ENCODE measurements at regions not wholly inside any gene's neighbourhood (a gene's known extent, or its start where the extent isn't known, plus 50 kb on each side); places are given as distances from the start of the nearest gene placed in this dataset.
A peak's percentile ranks its signal among the peaks of the same experiment; 100 is the strongest.

DNA sequence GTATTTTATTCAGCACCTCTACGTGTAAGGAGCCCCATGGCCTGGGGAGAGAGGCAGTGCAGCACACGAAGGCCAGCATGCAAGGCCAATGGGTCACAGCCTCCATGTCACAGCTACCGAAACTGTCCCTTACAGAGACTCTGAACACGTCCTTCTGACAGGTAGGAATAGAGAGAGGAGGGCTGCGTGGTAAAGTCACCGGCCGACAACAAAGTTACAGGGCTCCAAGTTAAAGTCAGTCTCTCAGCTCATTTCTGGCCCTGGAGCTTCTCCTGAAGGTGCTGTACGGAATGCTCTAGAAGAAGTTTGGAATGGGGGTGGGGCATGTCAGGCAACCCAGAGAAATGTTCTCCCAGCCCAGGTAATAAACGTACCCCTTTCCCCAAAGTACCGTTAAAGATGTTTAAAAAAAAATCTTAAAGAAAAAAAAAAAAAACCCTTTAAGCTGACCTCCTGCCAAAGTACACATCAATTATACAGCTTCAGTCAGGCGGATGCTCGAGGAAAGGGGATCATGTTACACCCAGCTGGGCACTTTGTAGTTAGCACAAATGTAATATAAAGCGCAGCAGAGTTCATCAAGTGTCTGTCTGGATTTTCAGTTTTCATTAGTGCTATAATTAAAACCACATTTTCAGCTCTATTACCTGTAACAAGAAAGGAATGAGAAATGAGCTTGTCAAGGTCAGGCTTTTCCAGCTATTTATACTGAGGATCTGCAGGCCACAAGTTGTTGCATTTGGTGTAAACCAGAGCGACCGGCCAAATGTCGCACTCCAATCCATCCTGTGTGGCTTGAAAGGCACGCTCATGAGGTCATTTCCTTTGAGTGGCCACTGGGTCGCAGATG, 53.3 kb upstream of the CDKN3 start:
- Histone ChIP-seq H3K79me2 (ENCODE audit: control insufficient read depth, insufficient read depth, low read length) (no peaks in the 10 kb centered on the region), H2BK5ac (ENCODE audit: low read length) (peak overlapping the region; percentile 69), H3K4me1 (ENCODE audit: control insufficient read depth, low read depth, low read length) (peaks cover 1% of the 10 kb centered on the region), H4K5ac (ENCODE audit: low read length) (no peak overlapping the region), H2AK5ac (ENCODE audit: low read length) (peak overlapping the region; percentile 40), H3K36me3 (ENCODE audit: control insufficient read depth, insufficient read depth, low read length) (no peaks in the 10 kb centered on the region), H3K4me2 (ENCODE audit: low read length) (no peak overlapping the region), H3K27me3 (ENCODE audit: insufficient read depth, low read length, poor library complexity) (no peaks in the 10 kb centered on the region), H3K4ac (ENCODE audit: low read depth, low read length) (no peak overlapping the region), H2BK15ac (replicated peaks; ENCODE audit: low read depth) (no peak overlapping the region), H3K23ac (ENCODE audit: low read length) (no peak overlapping the region), H3K79me1 (ENCODE audit: low read length) (no peaks in the 10 kb centered on the region), H4K8ac (ENCODE audit: low read depth, low read length) (no peak overlapping the region), H3K27ac (ENCODE audit: low read depth, low read length) (no peak overlapping the region), H3K9ac (ENCODE audit: low read length) (no peak overlapping the region), H3K4me3 (ENCODE audit: low read length) (no peak overlapping the region), H3K56ac (ENCODE audit: low read length) (peak overlapping the region; percentile 71), H2BK120ac (ENCODE audit: low read depth, low read length) (no peak overlapping the region), H3K18ac (ENCODE audit: low read length) (peak overlapping the region; percentile 82)
- DNase-seq, result no peak
- no CpG with 5 or more reads among the region's 18 CpGs for WGBS (ENCODE audit: extremely low coverage, insufficient coverage, low lambda C conversion rate)

DNA sequence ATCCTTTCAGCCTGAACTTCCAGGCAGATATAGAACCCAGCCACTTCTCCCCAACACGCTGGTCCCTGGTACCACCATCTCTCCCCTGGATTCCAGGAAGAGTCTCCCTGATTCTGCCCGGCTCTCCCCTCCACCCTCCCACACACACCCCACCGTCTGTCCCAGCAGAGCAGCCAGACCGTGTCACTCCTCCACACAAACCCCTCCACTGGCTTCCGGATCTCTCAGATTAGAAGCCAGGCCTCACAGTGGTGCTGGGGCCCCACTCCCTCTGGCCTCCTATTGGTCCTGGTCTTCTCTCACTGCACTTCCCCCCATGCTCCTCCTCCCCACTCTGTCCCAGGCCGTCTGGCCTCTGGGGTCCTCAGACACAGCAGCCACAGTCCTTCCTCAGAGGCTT, 52.4 kb upstream of the CDKN3 start:
- Histone ChIP-seq H3K27ac (ENCODE audit: low read depth, low read length) (no peak overlapping the region), H3K4me2 (ENCODE audit: low read length) (no peak overlapping the region), H3K4ac (ENCODE audit: low read depth, low read length) (no peak overlapping the region), H3K4me3 (ENCODE audit: low read length) (no peak overlapping the region), H4K5ac (ENCODE audit: low read length) (no peak overlapping the region), H3K23ac (ENCODE audit: low read length) (no peak overlapping the region), H2AK5ac (ENCODE audit: low read length) (no peak overlapping the region), H3K9ac (ENCODE audit: low read length) (no peak overlapping the region), H3K27me3 (ENCODE audit: insufficient read depth, low read length, poor library complexity) (no peaks in the 10 kb centered on the region), H3K36me3 (ENCODE audit: control insufficient read depth, insufficient read depth, low read length) (no peaks in the 10 kb centered on the region), H4K8ac (ENCODE audit: low read depth, low read length) (no peak overlapping the region), H3K79me2 (ENCODE audit: control insufficient read depth, insufficient read depth, low read length) (no peaks in the 10 kb centered on the region), H3K18ac (ENCODE audit: low read length) (no peak overlapping the region), H3K4me1 (ENCODE audit: control insufficient read depth, low read depth, low read length) (peaks cover 4% of the 10 kb centered on the region), H2BK120ac (ENCODE audit: low read depth, low read length) (no peak overlapping the region), H2BK5ac (ENCODE audit: low read length) (peak overlapping the region; percentile 27), H2BK15ac (replicated peaks; ENCODE audit: low read depth) (no peak overlapping the region), H3K56ac (ENCODE audit: low read length) (no peak overlapping the region), H3K79me1 (ENCODE audit: low read length) (no peaks in the 10 kb centered on the region)
- WGBS (ENCODE audit: extremely low coverage, insufficient coverage, low lambda C conversion rate), result no CpG with 5 or more reads among the region's 6 CpGs
- no peak for DNase-seq

DNA sequence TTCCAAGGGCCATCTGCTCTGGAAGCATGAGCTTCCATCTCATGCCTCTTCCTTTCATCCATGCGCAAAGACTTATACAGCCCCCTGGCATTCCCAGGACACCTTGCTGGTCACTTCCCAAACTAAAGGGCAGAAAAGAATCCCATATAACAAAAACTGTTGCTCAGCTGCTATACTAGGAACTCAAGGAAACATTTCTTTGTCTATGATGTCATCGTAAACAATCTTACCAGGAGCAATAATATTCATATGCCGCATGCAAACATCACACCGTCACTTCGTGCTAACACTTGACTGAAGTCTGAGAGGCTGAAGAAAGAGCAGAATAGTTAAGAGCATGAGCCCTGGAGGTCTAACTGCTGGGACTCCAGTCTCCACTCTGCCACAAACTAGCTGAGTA, 50.5 kb upstream of the CDKN3 start:
- Histone ChIP-seq H4K5ac (ENCODE audit: low read length) (no peak overlapping the region), H3K27ac (ENCODE audit: low read depth, low read length) (no peak overlapping the region), H3K56ac (ENCODE audit: low read length) (no peak overlapping the region), H4K8ac (ENCODE audit: low read depth, low read length) (no peak overlapping the region), H2AK5ac (ENCODE audit: low read length) (no peak overlapping the region), H3K9ac (ENCODE audit: low read length) (no peak overlapping the region), H3K4me2 (ENCODE audit: low read length) (no peak overlapping the region), H2BK120ac (ENCODE audit: low read depth, low read length) (no peak overlapping the region), H3K36me3 (ENCODE audit: control insufficient read depth, insufficient read depth, low read length) (no peaks in the 10 kb centered on the region), H3K4ac (ENCODE audit: low read depth, low read length) (no peak overlapping the region), H3K79me1 (ENCODE audit: low read length) (no peaks in the 10 kb centered on the region), H3K23ac (ENCODE audit: low read length) (no peak overlapping the region), H2BK5ac (ENCODE audit: low read length) (no peak overlapping the region), H2BK15ac (replicated peaks; ENCODE audit: low read depth) (no peak overlapping the region), H3K27me3 (ENCODE audit: insufficient read depth, low read length, poor library complexity) (no peaks in the 10 kb centered on the region), H3K4me3 (ENCODE audit: low read length) (no peak overlapping the region), H3K79me2 (ENCODE audit: control insufficient read depth, insufficient read depth, low read length) (no peaks in the 10 kb centered on the region), H3K18ac (ENCODE audit: low read length) (no peak overlapping the region), H3K4me1 (ENCODE audit: control insufficient read depth, low read depth, low read length) (peaks cover 3% of the 10 kb centered on the region)
- DNase-seq, result no peak
- WGBS (ENCODE audit: extremely low coverage, insufficient coverage, low lambda C conversion rate), result no CpG with 5 or more reads among the region's 5 CpGs
